Fibroblast of the aortic adventitia (primary cell): ENCODE measurements at regions not wholly inside any gene's neighbourhood (a gene's known extent, or its start where the extent isn't known, plus 50 kb on each side); places are given as distances from the start of the nearest gene placed in this dataset.

Source experiments
- DNase-seq: peaks from one replicate; pipeline ENCODE4 v3.0.0-alpha.2; 2010; ENCODE audit warnings: low read depth
- H3K4me3 ChIP-seq: 2 replicates; pipeline ENCODE4 v1.5.1; 2011; ENCODE audit warnings: low read depth, mild to moderate bottlenecking, control low read depth, low read length, moderate library complexity
- CTCF ChIP-seq: IDR thresholded peaks from 2 replicates; pipeline ENCODE4 v1.5.1; 2011; ENCODE audit warnings: mild to moderate bottlenecking, low read length, control low read depth, inconsistent platforms; ENCODE audit not compliant: insufficient read depth

DNA sequence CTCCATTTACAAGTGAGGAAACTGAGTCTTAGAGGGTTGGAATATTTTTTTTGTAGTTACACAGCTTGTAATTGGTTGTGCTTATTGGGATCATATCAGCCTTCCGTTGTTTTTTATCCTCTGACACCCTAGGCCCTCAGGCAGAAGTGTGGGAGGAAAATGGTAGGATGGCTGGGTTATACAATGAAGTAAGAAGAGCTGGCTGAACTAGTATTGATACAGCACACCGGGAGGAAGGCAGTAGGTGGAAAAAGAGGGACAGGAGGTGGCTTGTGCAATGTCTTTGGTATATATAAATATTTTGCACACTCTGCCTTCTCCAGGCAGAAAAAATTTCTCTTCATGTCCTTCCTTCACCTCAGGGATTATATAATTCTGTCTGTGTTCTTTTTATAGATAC lies 214.3 kb upstream of the SGO1 start:
- no peak for TF ChIP-seq CTCF
- no peak for DNase-seq
- H3K4me3 ChIP-seq: no peak overlapping the region

- no peak for TF ChIP-seq CTCF
- H3K4me3 ChIP-seq: no peak overlapping the region
- no peak for DNase-seq
Observed at GRCh38 chr3:20396335-20396734, 210.3 kb upstream of the SGO1 start.

GRCh38 chr3:20395692-20396091 lies 209.7 kb upstream of the SGO1 start:
- TF ChIP-seq CTCF: no peak
- no peak overlapping the region for H3K4me3 ChIP-seq
- no peak for DNase-seq

DNA sequence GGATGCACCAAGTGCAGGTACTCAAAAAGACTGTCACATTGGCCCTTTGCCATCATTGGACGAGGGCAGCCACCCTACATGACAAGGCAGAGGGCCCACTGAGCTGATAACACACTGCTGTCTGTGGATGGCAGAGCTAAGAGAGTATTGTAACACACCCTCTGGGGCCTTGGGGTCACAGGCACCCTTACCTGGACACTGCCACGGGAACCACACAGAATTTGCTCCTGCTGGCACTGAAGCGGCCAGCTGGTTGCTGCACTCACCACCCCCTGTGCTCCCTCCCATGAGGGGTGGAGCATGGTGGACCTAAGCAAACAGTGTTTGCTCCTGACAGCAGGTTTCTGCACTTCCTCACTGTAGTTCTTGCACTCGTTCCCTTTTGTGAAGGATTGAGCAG lies 208.2 kb upstream of the SGO1 start:
- H3K4me3 ChIP-seq: no peak overlapping the region
- no peak for DNase-seq
- TF ChIP-seq CTCF: no peak

GRCh38 chr3:20391644-20392043 lies 205.6 kb upstream of the SGO1 start:
- DNase-seq: no peak
- no peak overlapping the region for H3K4me3 ChIP-seq
- no peak for TF ChIP-seq CTCF

GRCh38 chr3:20388971-20389370 lies 203.0 kb upstream of the SGO1 start:
- TF ChIP-seq CTCF: no peak
- no peak overlapping the region for H3K4me3 ChIP-seq

DNA sequence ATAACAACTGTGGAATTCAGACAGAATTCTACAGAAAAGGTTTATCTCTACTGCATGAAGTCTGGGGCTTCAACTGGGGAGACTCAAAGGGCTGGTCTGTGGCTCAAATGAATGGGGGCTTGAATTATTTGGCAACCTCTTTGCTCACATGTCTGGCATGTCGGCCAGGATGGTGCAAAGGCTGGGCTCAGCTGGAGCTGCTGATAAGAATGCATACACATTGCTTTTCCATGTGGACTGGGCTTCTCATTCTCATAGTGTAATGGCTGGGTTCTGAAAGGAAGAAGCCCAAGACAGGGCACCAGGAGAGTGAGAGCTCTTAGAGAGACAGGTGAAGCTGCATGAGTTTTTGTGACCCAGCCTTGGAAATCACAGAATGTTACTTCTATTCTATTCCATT lies 194.3 kb upstream of the SGO1 start:
- no peak for DNase-seq
- H3K4me3 ChIP-seq: no peak overlapping the region
- TF ChIP-seq CTCF: no peak

More at GRCh38 chr3:20388971-20389370, 203.0 kb upstream of the SGO1 start:
- DNase-seq: no peak
